GM23338 (cell line): ENCODE measurements at regions not wholly inside any gene's neighbourhood (a gene's known extent, or its start where the extent isn't known, plus 50 kb on each side); places are given as distances from the start of the nearest gene placed in this dataset.

Source experiments
- ATAC-seq: fragments of 200-7000 bp; cut with Tn5 transposase; 3 replicates; pipeline ENCODE4 v1.9.1; 2020
- DNase-seq: peaks from one replicate; pipeline ENCODE4 v3.0.0-alpha.2; 2015; ENCODE audit warnings: low spot score
- H2AFZ ChIP-seq: fragments of 200-600 bp; sonication (generic); 2 replicates; pipeline ENCODE4 v1.8.0; 2016; ENCODE audit warnings: antibody characterized with exemption, mild to moderate bottlenecking, moderate library complexity
- H3F3A ChIP-seq: fragments of 200-600 bp; sonication (generic); replicated peaks from 2 replicates; pipeline ENCODE4 v1.8.0; 2017; ENCODE audit warnings: antibody characterized with exemption, mixed run types, low read depth
- H3K27ac ChIP-seq: fragments of 200-600 bp; sonication (generic); 2 replicates; pipeline ENCODE4 v1.6.1; 2016; ENCODE audit warnings: low read depth
- H3K27me3 ChIP-seq: fragments of 200-600 bp; sonication (generic); 2 replicates; pipeline ENCODE4 v1.8.0; 2016; ENCODE audit warnings: mild to moderate bottlenecking, mixed run types, moderate library complexity; ENCODE audit not compliant: insufficient read depth
- H3K36me3 ChIP-seq: fragments of 200-600 bp; sonication (generic); 2 replicates; pipeline ENCODE4 v1.8.0; 2016; ENCODE audit warnings: mild to moderate bottlenecking; ENCODE audit not compliant: insufficient read depth
- H3K4me1 ChIP-seq: fragments of 200-600 bp; sonication (generic); 2 replicates; pipeline ENCODE4 v1.8.0; 2016; ENCODE audit warnings: mild to moderate bottlenecking, moderate library complexity; ENCODE audit not compliant: insufficient read depth
- H3K4me2 ChIP-seq: fragments of 200-600 bp; sonication (generic); 2 replicates; pipeline ENCODE4 v1.7.1; 2017; ENCODE audit warnings: mixed run types
- H3K4me3 ChIP-seq: fragments of 200-600 bp; sonication (generic); 2 replicates; pipeline ENCODE4 v1.6.1; 2016; ENCODE audit warnings: mixed run types
- H3K79me2 ChIP-seq: fragments of 200-600 bp; sonication (generic); replicated peaks from 2 replicates; pipeline ENCODE4 v1.8.0; 2017; ENCODE audit warnings: mild to moderate bottlenecking; ENCODE audit not compliant: insufficient read depth
- H3K9me2 ChIP-seq: fragments of 200-600 bp; sonication (generic); 2 replicates; pipeline ENCODE4 v1.8.0; 2017; ENCODE audit not compliant: insufficient read depth
- H4K20me1 ChIP-seq: fragments of 200-600 bp; sonication (generic); replicated peaks from 2 replicates; pipeline ENCODE4 v1.8.0; 2017; ENCODE audit warnings: mild to moderate bottlenecking; ENCODE audit not compliant: insufficient read depth
- H3K27ac Mint-ChIP-seq: 2 replicates; pipeline ENCODE4 v1.8.0; 2020; ENCODE audit warnings: inconsistent platforms, mild to moderate bottlenecking, moderate library complexity, mixed read lengths
- H3K27me3 Mint-ChIP-seq: 3 replicates; pipeline ENCODE4 v1.8.0; 2022; ENCODE audit warnings: low read depth, mild to moderate bottlenecking, moderate library complexity, mixed read lengths, inconsistent platforms; ENCODE audit not compliant: insufficient read depth, poor library complexity
- H3K36me3 Mint-ChIP-seq: 3 replicates; pipeline ENCODE4 v1.8.0; 2021; ENCODE audit warnings: low read depth, mild to moderate bottlenecking, inconsistent platforms, moderate library complexity, mixed read lengths
- H3K4me1 Mint-ChIP-seq: 3 replicates; pipeline ENCODE4 v1.8.0; 2020; ENCODE audit warnings: mild to moderate bottlenecking, inconsistent platforms, mixed read lengths
- H3K4me3 Mint-ChIP-seq: 3 replicates; pipeline ENCODE4 v1.8.0; 2021; ENCODE audit warnings: moderate library complexity, mild to moderate bottlenecking, inconsistent platforms, mixed read lengths
- H3K9me3 Mint-ChIP-seq: 3 replicates; pipeline ENCODE4 v1.8.0; 2020; ENCODE audit warnings: moderate library complexity, mild to moderate bottlenecking, inconsistent platforms, mixed read lengths
- CREB1 ChIP-seq: fragments of 250-450 bp; sonication (Bioruptor Pico); IDR thresholded peaks from 2 replicates; pipeline ENCODE4 v1.5.0; 2020; ENCODE audit warnings: low read depth, mild to moderate bottlenecking, moderate library complexity
- EZH2phosphoT487 ChIP-seq: fragments of 200-600 bp; sonication (generic); IDR thresholded peaks from one replicate; pipeline ENCODE4 v1.8.1; 2018; ENCODE audit warnings: antibody characterized with exemption; ENCODE audit not compliant: unreplicated experiment
- JUNB ChIP-seq: IDR thresholded peaks from one replicate; pipeline ENCODE4 v1.6.1; 2016; ENCODE audit warnings: antibody characterized with exemption; ENCODE audit not compliant: unreplicated experiment
- NANOG ChIP-seq: IDR thresholded peaks from 2 replicates; pipeline ENCODE4 v1.6.1; 2016; ENCODE audit warnings: antibody characterized with exemption, borderline replicate concordance
- POLR2AphosphoS5 ChIP-seq: IDR thresholded peaks from 2 replicates; pipeline ENCODE4 v1.6.1; 2016; ENCODE audit warnings: antibody characterized with exemption, low read depth
- REST ChIP-seq: IDR thresholded peaks from one replicate; pipeline ENCODE4 v1.6.1; 2018; ENCODE audit warnings: antibody characterized with exemption; ENCODE audit not compliant: unreplicated experiment
- STAT1 ChIP-seq: IDR thresholded peaks from one replicate; pipeline ENCODE4 v1.6.1; 2016; ENCODE audit warnings: antibody characterized with exemption; ENCODE audit not compliant: unreplicated experiment
- ZNF331 ChIP-seq: fragments of 250-450 bp; sonication (Bioruptor Pico); IDR thresholded peaks from 2 replicates; pipeline ENCODE4 v1.5.0; 2020; ENCODE audit warnings: low read depth, mild to moderate bottlenecking, moderate library complexity
- ZNF462 ChIP-seq: fragments of 250-450 bp; sonication (Bioruptor Pico); IDR thresholded peaks from 2 replicates; pipeline ENCODE4 v1.5.0; 2020; ENCODE audit warnings: mild to moderate bottlenecking, moderate library complexity
- TF ChIP-seq, protein P1 (sequence below): IDR thresholded peaks from 2 replicates; pipeline ENCODE4 v1.6.1; 2016; ENCODE audit warnings: antibody characterized with exemption

DNA sequence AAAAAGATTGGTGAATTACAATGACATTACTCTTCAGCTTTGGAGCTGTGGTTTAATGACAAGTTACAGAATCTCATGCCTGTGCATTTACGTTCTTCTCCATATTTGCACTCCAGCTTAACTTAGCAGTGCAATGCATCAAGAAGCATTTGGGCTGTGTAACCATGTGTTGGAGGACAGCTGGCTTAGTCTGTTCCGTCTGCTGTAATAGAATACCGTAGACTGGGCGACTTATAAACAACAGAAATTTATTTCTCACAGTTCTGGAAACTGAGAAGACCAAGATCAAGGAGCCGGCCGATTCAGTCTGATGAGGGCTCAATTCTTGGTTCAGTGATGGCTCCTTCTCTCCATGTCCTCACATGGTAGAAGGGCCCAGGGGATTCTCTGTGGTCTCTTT lies 943.5 kb downstream of the BCL11B start:
- Mint-ChIP-seq H3K27ac (no peak overlapping the region), H3K4me1 (no peaks in the 10 kb centered on the region)

GRCh38 chr14:98334186-98334585 lies 937.8 kb downstream of the BCL11B start:
- H3K27ac ChIP-seq, result no peak overlapping the region
- no peaks in the 10 kb centered on the region for H4K20me1 ChIP-seq
- Mint-ChIP-seq H3K27ac (no peak overlapping the region), H3K36me3 (0 out of 3 replicates have a peak, but pooled peaks cover 3% of the 10 kb centered on the region), H3K27me3 (no peaks in the 10 kb centered on the region), H3K4me1 (peaks cover 6% of the 10 kb centered on the region; the same call in 2 of the 3 replicates), H3K9me3 (peaks cover 8% of the 10 kb centered on the region; the same call in 2 of the 3 replicates), H3K4me3 (no peak overlapping the region)
- H2AFZ ChIP-seq, result no peak overlapping the region
- no peaks in the 10 kb centered on the region for H3K79me2 ChIP-seq
- ATAC-seq (no peak), DNase-seq (no peak)
- no peaks in the 10 kb centered on the region for H3F3A ChIP-seq
- no peaks in the 10 kb centered on the region for H3K36me3 ChIP-seq
- 0 out of 2 replicates have a peak, but pooled peaks cover 6% of the 10 kb centered on the region for H3K9me2 ChIP-seq
- no peaks in the 10 kb centered on the region for H3K27me3 ChIP-seq
- no peak overlapping the region for H3K4me3 ChIP-seq
- H3K4me1 ChIP-seq, result no peaks in the 10 kb centered on the region
- no peak overlapping the region for H3K4me2 ChIP-seq
- TF ChIP-seq CREB1 (CRISPR knock-in tag), result no peak
- no peak for TF ChIP-seq ZNF331 (CRISPR knock-in tag)
- TF ChIP-seq NANOG, result no peak
- no peak for TF ChIP-seq ZNF462 (CRISPR knock-in tag)
- no peak for TF ChIP-seq REST
- TF ChIP-seq POLR2AphosphoS5, result no peak
- TF ChIP-seq STAT1, result no peak
- no peak for TF ChIP-seq JUNB
- no peak for TF ChIP-seq EZH2phosphoT487

More for the DNA sequence above, 943.5 kb downstream of the BCL11B start:
- Histone ChIP-seq H2AFZ (no peak overlapping the region), H3K79me2 (no peaks in the 10 kb centered on the region), H4K20me1 (no peaks in the 10 kb centered on the region), H3K36me3 (no peaks in the 10 kb centered on the region), H3K27me3 (no peaks in the 10 kb centered on the region), H3K4me1 (no peaks in the 10 kb centered on the region), H3F3A (no peaks in the 10 kb centered on the region), H3K9me2 (peaks cover 9% of the 10 kb centered on the region), H3K4me3 (no peak overlapping the region), H3K4me2 (no peak overlapping the region), H3K27ac (no peak overlapping the region)
- TF ChIP-seq, protein P1, sequence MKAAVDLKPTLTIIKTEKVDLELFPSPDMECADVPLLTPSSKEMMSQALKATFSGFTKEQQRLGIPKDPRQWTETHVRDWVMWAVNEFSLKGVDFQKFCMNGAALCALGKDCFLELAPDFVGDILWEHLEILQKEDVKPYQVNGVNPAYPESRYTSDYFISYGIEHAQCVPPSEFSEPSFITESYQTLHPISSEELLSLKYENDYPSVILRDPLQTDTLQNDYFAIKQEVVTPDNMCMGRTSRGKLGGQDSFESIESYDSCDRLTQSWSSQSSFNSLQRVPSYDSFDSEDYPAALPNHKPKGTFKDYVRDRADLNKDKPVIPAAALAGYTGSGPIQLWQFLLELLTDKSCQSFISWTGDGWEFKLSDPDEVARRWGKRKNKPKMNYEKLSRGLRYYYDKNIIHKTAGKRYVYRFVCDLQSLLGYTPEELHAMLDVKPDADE, result no peak
- ATAC-seq (no peak), DNase-seq (no peak)
- Mint-ChIP-seq H3K9me3 (peaks cover 12% of the 10 kb centered on the region; the same call in 2 of the 3 replicates), H3K4me3 (no peak overlapping the region), H3K27me3 (no peaks in the 10 kb centered on the region), H3K36me3 (0 out of 3 replicates have a peak, but pooled peaks cover 3% of the 10 kb centered on the region)
